ENCODE measurements at regions not wholly inside any gene's neighbourhood (a gene's known extent, or its start where the extent isn't known, plus 50 kb on each side); places are given as distances from the start of the nearest gene placed in this dataset.

DNA sequence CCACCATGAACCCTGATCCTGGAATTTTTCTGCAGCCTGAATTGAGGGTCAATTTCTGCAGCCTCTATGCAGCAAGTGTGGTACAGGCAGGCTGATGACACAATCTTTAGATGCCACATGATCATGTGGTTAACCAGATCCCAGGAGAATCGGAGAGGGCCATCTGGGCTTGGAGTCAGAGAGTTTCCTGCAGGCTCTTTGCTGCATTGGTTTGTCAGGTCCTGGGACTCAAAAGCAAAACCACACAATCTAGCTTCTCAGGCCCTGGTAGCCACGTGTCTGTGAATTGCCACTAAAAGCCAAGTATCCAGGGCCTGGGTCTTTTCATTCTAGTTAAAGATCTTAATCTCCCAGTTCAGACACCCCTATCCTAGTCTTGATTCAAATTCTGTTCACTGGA, 464.5 kb downstream of the BCOR start:
- ChIA-PET POLR2A (no interaction called here), CTCF (interaction anchor here (0.7 kb wide), 1 partner anchor 15 kb away, joined by 3 read pairs; no protein-coding TSS in a partner anchor)
- Histone ChIP-seq H3K27me3 (ENCODE audit: control insufficient read depth, insufficient read depth, low read length) (no peaks in the 10 kb centered on the region), H3K4me3 (ENCODE audit: low read depth, low read length) (no peak overlapping the region), H3K36me3 (ENCODE audit: control insufficient read depth, insufficient read depth, low read length) (no peaks in the 10 kb centered on the region)
- DNase-seq (ENCODE audit: low read depth), result no peak
- TF ChIP-seq, protein P1, sequence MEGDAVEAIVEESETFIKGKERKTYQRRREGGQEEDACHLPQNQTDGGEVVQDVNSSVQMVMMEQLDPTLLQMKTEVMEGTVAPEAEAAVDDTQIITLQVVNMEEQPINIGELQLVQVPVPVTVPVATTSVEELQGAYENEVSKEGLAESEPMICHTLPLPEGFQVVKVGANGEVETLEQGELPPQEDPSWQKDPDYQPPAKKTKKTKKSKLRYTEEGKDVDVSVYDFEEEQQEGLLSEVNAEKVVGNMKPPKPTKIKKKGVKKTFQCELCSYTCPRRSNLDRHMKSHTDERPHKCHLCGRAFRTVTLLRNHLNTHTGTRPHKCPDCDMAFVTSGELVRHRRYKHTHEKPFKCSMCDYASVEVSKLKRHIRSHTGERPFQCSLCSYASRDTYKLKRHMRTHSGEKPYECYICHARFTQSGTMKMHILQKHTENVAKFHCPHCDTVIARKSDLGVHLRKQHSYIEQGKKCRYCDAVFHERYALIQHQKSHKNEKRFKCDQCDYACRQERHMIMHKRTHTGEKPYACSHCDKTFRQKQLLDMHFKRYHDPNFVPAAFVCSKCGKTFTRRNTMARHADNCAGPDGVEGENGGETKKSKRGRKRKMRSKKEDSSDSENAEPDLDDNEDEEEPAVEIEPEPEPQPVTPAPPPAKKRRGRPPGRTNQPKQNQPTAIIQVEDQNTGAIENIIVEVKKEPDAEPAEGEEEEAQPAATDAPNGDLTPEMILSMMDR (IDR thresholded peaks at IDR 0.05; ENCODE audit: insufficient read depth, low read depth, low read length), result no peak

DNA sequence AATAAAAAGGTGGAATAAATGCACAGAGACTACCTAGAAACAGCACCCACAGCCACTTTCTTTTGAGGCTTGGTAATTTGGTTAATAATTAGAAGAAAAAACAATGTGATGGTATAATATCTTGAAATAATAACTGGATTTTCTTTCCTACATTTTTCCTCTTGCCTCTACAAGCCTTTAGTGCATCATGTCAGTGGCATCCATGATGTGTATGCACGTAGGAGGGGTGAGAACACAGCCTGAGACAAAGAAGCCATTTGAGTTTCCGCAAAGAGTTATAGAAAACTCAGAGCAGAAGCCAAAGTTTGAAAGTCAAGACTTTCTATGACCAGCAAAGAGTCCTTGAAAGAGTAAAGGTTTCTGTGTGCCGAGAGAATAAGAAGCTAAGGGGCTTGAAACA, 461.3 kb downstream of the BCOR start:
- POLR2A ChIA-PET, result no interaction called here

DNA sequence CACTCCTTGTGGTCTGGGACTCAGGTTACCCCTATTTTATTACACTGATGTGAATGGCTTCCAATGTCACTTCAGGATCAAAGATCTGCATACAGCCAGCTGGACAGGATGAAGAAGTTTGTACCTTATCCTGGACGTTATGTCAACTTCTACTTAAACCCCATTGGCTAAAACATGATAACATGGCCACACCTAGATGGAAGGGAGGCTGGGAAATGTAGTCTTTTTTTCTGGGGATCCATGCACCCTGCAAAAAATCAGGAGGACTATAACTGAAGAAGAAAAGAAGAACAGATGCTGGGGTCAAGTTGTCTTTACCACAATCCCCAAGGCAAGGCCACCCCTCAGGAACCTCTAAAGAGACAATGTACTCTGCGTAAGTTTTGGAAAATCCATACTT, 459.2 kb downstream of the BCOR start:
- Histone ChIP-seq H3K27me3 (ENCODE audit: control insufficient read depth, insufficient read depth, low read length) (no peaks in the 10 kb centered on the region), H3K36me3 (ENCODE audit: control insufficient read depth, insufficient read depth, low read length) (no peaks in the 10 kb centered on the region), H3K4me3 (ENCODE audit: low read depth, low read length) (no peak overlapping the region)
- DNase-seq (ENCODE audit: low read depth), result no peak
- TF ChIP-seq, protein P1 (IDR thresholded peaks at IDR 0.05; ENCODE audit: insufficient read depth, low read depth, low read length), result no peak
- ChIA-PET POLR2A (no interaction called here), CTCF (no interaction called here)

More for the DNA sequence above, 461.3 kb downstream of the BCOR start:
- no peak for DNase-seq (ENCODE audit: low read depth)
- CTCF ChIA-PET, result interaction anchor here (0.6 kb wide), 1 partner anchor 626 kb away, joined by 3 read pairs; no protein-coding TSS in a partner anchor
- Histone ChIP-seq H3K27me3 (ENCODE audit: control insufficient read depth, insufficient read depth, low read length) (no peaks in the 10 kb centered on the region), H3K36me3 (ENCODE audit: control insufficient read depth, insufficient read depth, low read length) (no peaks in the 10 kb centered on the region), H3K4me3 (ENCODE audit: low read depth, low read length) (no peak overlapping the region)
- TF ChIP-seq, protein P1 (IDR thresholded peaks at IDR 0.05; ENCODE audit: insufficient read depth, low read depth, low read length), result no peak

DNA sequence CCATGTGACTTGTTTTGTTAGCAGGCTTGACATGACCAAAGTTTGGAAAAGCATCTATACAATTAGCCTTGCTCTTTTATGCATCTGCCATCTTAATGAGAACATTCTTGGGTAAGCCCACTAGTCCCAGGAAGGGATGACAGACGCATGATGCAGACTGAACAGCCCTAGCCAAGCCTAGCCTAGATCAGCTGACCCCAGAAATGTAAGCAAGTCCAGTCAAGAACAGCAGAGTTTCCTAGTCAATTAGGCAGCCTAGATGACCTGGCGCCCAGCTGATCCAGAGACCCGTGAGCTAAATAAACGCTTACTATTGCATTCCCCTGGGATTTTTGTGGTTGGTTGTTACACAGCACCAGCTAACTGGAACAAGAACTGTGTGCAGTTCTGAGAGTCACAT, 457.9 kb downstream of the BCOR start:
- ChIA-PET POLR2A (no interaction called here), CTCF (no interaction called here)
- no peaks in the 10 kb centered on the region for H3K36me3 ChIP-seq (ENCODE audit: control insufficient read depth, insufficient read depth, low read length)
- H3K27me3 ChIP-seq (ENCODE audit: control insufficient read depth, insufficient read depth, low read length), result no peaks in the 10 kb centered on the region
- TF ChIP-seq, protein P1 (IDR thresholded peaks at IDR 0.05; ENCODE audit: insufficient read depth, low read depth, low read length), result no peak
- no peak overlapping the region for H3K4me3 ChIP-seq (ENCODE audit: low read depth, low read length)
- DNase-seq (ENCODE audit: low read depth), result no peak

DNA sequence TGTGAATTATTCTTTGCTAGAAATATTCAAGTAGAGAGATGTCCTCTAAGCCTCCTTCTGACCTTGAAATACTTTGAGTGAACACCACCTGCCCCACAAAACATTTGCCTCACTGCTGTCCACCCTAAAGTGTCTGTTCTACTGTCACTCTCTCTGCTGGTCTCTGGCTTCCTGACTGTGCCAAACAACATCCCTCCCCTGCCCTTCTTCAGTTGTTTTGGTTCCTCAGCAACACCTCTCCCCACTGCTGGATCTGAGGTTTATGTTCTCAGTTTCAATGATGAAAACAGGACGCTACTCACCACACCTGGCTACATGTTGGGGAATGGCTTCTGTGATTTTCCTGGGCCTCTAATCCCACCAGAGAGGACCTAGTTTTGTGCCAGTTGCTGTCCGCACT, 456.9 kb downstream of the BCOR start:
- POLR2A ChIA-PET, result no interaction called here
- CTCF ChIA-PET, result no interaction called here
- TF ChIP-seq, protein P1 (IDR thresholded peaks at IDR 0.05; ENCODE audit: insufficient read depth, low read depth, low read length), result no peak

More for the DNA sequence above, 456.9 kb downstream of the BCOR start:
- Histone ChIP-seq H3K36me3 (ENCODE audit: control insufficient read depth, insufficient read depth, low read length) (no peaks in the 10 kb centered on the region), H3K4me3 (ENCODE audit: low read depth, low read length) (no peak overlapping the region), H3K27me3 (ENCODE audit: control insufficient read depth, insufficient read depth, low read length) (no peaks in the 10 kb centered on the region)
- no peak for DNase-seq (ENCODE audit: low read depth)

Measured in BJ (cell line).